ENCODE measurements at regions not wholly inside any gene's neighbourhood (a gene's known extent, or its start where the extent isn't known, plus 50 kb on each side); places are given as distances from the start of the nearest gene placed in this dataset.
A peak's percentile ranks its signal among the peaks of the same experiment; 100 is the strongest.
"Not testable (repeated sequence)": the region's sequence is repeated elsewhere in the genome, so short reads cannot be mapped to it uniquely, and the experiment has no call there.

DNA sequence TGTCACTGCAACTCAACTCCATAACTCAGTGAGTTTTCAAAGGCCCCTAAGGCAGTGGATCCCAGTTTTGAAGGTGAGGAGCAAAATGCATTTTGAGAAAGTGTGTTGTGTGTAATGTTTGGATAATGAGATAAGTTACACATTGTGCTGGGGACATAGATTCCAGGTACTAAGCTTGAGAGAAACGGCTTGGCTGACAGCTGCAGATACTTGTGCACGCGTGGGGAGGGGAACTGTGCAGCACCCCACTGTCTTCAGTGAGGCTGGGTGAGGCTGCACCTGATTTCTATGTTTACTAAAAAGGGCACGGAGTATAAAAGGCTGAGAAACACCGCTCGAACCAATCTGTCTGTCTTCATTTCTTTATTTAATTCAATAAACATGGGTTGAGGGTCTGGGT lies 254.0 kb upstream of the COPS8 start:
- DNase-seq (ENCODE audit: low read depth): no peak
- Histone ChIP-seq H3K4me3 (ENCODE audit: low read depth, low read length) (no peak overlapping the region), H3K27me3 (ENCODE audit: control insufficient read depth, insufficient read depth, low read length) (no peaks in the 10 kb centered on the region), H3K36me3 (ENCODE audit: control insufficient read depth, insufficient read depth, low read length) (no peaks in the 10 kb centered on the region)
- no peak for TF ChIP-seq CTCF (IDR thresholded peaks at IDR 0.05; ENCODE audit: insufficient read depth, low read length, poor library complexity, severe bottlenecking)

- DNase-seq (ENCODE audit: low read depth): peak; percentile 19
- H3K36me3 ChIP-seq (ENCODE audit: control insufficient read depth, insufficient read depth, low read length): no peaks in the 10 kb centered on the region
- TF ChIP-seq CTCF (IDR thresholded peaks at IDR 0.05; ENCODE audit: insufficient read depth, low read length, poor library complexity, severe bottlenecking): no peak
- no peak overlapping the region for H3K4me3 ChIP-seq (ENCODE audit: low read depth, low read length)
- H3K27me3 ChIP-seq (ENCODE audit: control insufficient read depth, insufficient read depth, low read length): no peaks in the 10 kb centered on the region
Observed at GRCh38 chr2:236833501-236834073, 252.1 kb upstream of the COPS8 start.

DNA sequence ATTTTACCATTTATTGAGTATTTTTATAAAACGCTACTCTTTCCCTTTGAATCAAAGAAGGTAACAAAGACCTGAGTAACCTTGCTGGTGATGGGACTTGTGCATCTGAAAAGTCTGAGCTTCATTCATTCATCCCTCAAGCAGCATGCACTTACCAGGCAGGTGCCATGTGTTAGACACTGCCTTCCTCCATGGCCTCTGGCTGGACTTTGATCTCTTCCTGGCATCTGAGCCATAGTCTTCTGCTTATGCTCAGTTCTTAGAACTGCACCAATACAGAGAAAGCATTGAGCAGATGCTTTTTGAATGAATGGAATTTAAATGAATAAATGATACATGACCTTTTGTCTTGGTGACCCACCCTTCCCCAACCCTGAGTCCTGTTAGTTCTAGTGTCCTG lies 251.4 kb upstream of the COPS8 start:
- DNase-seq (ENCODE audit: low read depth): no peak
- no peak for TF ChIP-seq CTCF (IDR thresholded peaks at IDR 0.05; ENCODE audit: insufficient read depth, low read length, poor library complexity, severe bottlenecking)
- H3K27me3 ChIP-seq (ENCODE audit: control insufficient read depth, insufficient read depth, low read length): no peaks in the 10 kb centered on the region
- H3K36me3 ChIP-seq (ENCODE audit: control insufficient read depth, insufficient read depth, low read length): no peaks in the 10 kb centered on the region
- no peak overlapping the region for H3K4me3 ChIP-seq (ENCODE audit: low read depth, low read length)

GRCh38 chr2:236835307-236836024 lies 250.2 kb upstream of the COPS8 start:
- no peak for TF ChIP-seq CTCF (IDR thresholded peaks at IDR 0.05; ENCODE audit: insufficient read depth, low read length, poor library complexity, severe bottlenecking)
- DNase-seq (ENCODE audit: low read depth): no peak
- no peak overlapping the region for H3K4me3 ChIP-seq (ENCODE audit: low read depth, low read length)
- no peaks in the 10 kb centered on the region for H3K36me3 ChIP-seq (ENCODE audit: control insufficient read depth, insufficient read depth, low read length)
- no peaks in the 10 kb centered on the region for H3K27me3 ChIP-seq (ENCODE audit: control insufficient read depth, insufficient read depth, low read length)

DNA sequence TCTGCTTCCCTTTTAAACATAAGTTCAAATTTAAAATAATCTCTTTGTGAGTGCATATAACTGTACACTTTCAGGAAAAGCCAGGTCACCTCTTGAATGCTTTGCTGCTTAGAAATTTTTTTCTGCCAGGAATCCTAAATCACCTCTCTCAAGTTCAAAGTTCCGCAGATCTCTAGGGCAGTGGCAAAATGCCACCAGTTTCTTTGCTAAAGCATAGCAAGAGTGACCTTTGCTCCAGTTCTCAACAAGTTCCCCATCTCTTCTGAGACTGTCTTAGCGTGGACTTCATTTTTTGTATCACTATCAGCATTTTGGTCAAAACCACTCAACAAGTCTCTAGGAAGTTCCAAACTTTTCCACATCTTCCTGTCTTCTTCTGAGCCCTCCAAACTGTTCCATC lies 249.7 kb upstream of the COPS8 start:
- H3K36me3 ChIP-seq (ENCODE audit: control insufficient read depth, insufficient read depth, low read length); DNase-seq (ENCODE audit: low read depth): not testable (repeated sequence)

GRCh38 chr2:236840215-236840614 lies 245.5 kb upstream of the COPS8 start:
- TF ChIP-seq CTCF (IDR thresholded peaks at IDR 0.05; ENCODE audit: insufficient read depth, low read length, poor library complexity, severe bottlenecking): no peak
- Histone ChIP-seq H3K27me3 (ENCODE audit: control insufficient read depth, insufficient read depth, low read length) (no peaks in the 10 kb centered on the region), H3K4me3 (ENCODE audit: low read depth, low read length) (no peak overlapping the region), H3K36me3 (ENCODE audit: control insufficient read depth, insufficient read depth, low read length) (no peaks in the 10 kb centered on the region)
- DNase-seq (ENCODE audit: low read depth): no peak

More for the DNA sequence above, 249.7 kb upstream of the COPS8 start:
- H3K4me3 ChIP-seq (ENCODE audit: low read depth, low read length); H3K27me3 ChIP-seq (ENCODE audit: control insufficient read depth, insufficient read depth, low read length): not testable (repeated sequence)
